ENCODE measurements at regions not wholly inside any gene's neighbourhood (a gene's known extent, or its start where the extent isn't known, plus 50 kb on each side); places are given as distances from the start of the nearest gene placed in this dataset.

GRCh38 chr5:33321026-33321425 is 119.7 kb upstream of the TARS1 start:
- Histone ChIP-seq H3K4me1 (ENCODE audit: low read depth, poor library complexity, severe bottlenecking) (no peaks in the 10 kb centered on the region), H3K27ac (no peak overlapping the region), H3K9ac (no peak overlapping the region), H3K4me3 (IDR thresholded peaks at IDR 0.05; ENCODE audit: insufficient read depth, low read depth, low read length) (no peak overlapping the region), H4K20me1 (ENCODE audit: insufficient read depth) (no peaks in the 10 kb centered on the region), H3K4me2 (no peak overlapping the region), H3K36me3 (ENCODE audit: insufficient read depth) (no peaks in the 10 kb centered on the region), H2AFZ (ENCODE audit: low read depth) (no peak overlapping the region), H3K79me2 (ENCODE audit: insufficient read depth, low read depth) (no peaks in the 10 kb centered on the region), H3K27me3 (ENCODE audit: insufficient read depth, low read depth) (no peaks in the 10 kb centered on the region)
- TF ChIP-seq CTCF (conservative IDR thresholded peaks at IDR 0.05; ENCODE audit: low read depth, low read length), result no peak

- Histone ChIP-seq H3K27me3 (ENCODE audit: insufficient read depth, low read depth) (no peaks in the 10 kb centered on the region), H3K4me2 (no peak overlapping the region), H3K4me1 (ENCODE audit: low read depth, poor library complexity, severe bottlenecking) (no peaks in the 10 kb centered on the region), H3K36me3 (ENCODE audit: insufficient read depth) (no peaks in the 10 kb centered on the region), H3K79me2 (ENCODE audit: insufficient read depth, low read depth) (no peaks in the 10 kb centered on the region), H3K9ac (no peak overlapping the region), H2AFZ (ENCODE audit: low read depth) (no peak overlapping the region), H3K4me3 (IDR thresholded peaks at IDR 0.05; ENCODE audit: insufficient read depth, low read depth, low read length) (no peak overlapping the region), H3K27ac (no peak overlapping the region), H4K20me1 (ENCODE audit: insufficient read depth) (no peaks in the 10 kb centered on the region)
- TF ChIP-seq CTCF (conservative IDR thresholded peaks at IDR 0.05; ENCODE audit: low read depth, low read length), result no peak
Observed at GRCh38 chr5:33322632-33323031, 118.1 kb upstream of the TARS1 start.

- no peak overlapping the region for H2AFZ ChIP-seq (ENCODE audit: low read depth)
- H3K36me3 ChIP-seq (ENCODE audit: insufficient read depth), result no peaks in the 10 kb centered on the region
- no peak overlapping the region for H3K9ac ChIP-seq
- no peak overlapping the region for H3K4me2 ChIP-seq
- no peak for TF ChIP-seq CTCF (conservative IDR thresholded peaks at IDR 0.05; ENCODE audit: low read depth, low read length)
- no peaks in the 10 kb centered on the region for H3K27me3 ChIP-seq (ENCODE audit: insufficient read depth, low read depth)
- no peaks in the 10 kb centered on the region for H3K79me2 ChIP-seq (ENCODE audit: insufficient read depth, low read depth)
- H3K27ac ChIP-seq, result no peak overlapping the region
- no peaks in the 10 kb centered on the region for H4K20me1 ChIP-seq (ENCODE audit: insufficient read depth)
- no peaks in the 10 kb centered on the region for H3K4me1 ChIP-seq (ENCODE audit: low read depth, poor library complexity, severe bottlenecking)
- no peak overlapping the region for H3K4me3 ChIP-seq (IDR thresholded peaks at IDR 0.05; ENCODE audit: insufficient read depth, low read depth, low read length)
Observed at GRCh38 chr5:33324667-33325307, 116.0 kb upstream of the TARS1 start.

- no peak for TF ChIP-seq CTCF (conservative IDR thresholded peaks at IDR 0.05; ENCODE audit: low read depth, low read length)
Observed at GRCh38 chr5:33328818-33329217, 111.9 kb upstream of the TARS1 start.

More at GRCh38 chr5:33328818-33329217, 111.9 kb upstream of the TARS1 start:
- no peaks in the 10 kb centered on the region for H3K79me2 ChIP-seq (ENCODE audit: insufficient read depth, low read depth)
- no peaks in the 10 kb centered on the region for H3K27me3 ChIP-seq (ENCODE audit: insufficient read depth, low read depth)
- no peak overlapping the region for H3K4me2 ChIP-seq
- no peak overlapping the region for H3K9ac ChIP-seq
- no peak overlapping the region for H3K27ac ChIP-seq
- no peak overlapping the region for H3K4me3 ChIP-seq (IDR thresholded peaks at IDR 0.05; ENCODE audit: insufficient read depth, low read depth, low read length)
- H4K20me1 ChIP-seq (ENCODE audit: insufficient read depth), result no peaks in the 10 kb centered on the region
- peaks cover 4% of the 10 kb centered on the region for H3K4me1 ChIP-seq (ENCODE audit: low read depth, poor library complexity, severe bottlenecking)
- no peaks in the 10 kb centered on the region for H3K36me3 ChIP-seq (ENCODE audit: insufficient read depth)
- no peak overlapping the region for H2AFZ ChIP-seq (ENCODE audit: low read depth)

All from KMS-11 (cell line).